ENCODE measurements at regions not wholly inside any gene's neighbourhood (a gene's known extent, or its start where the extent isn't known, plus 50 kb on each side); places are given as distances from the start of the nearest gene placed in this dataset.
"Not testable (repeated sequence)": the region's sequence is repeated elsewhere in the genome, so short reads cannot be mapped to it uniquely, and the experiment has no call there.

- DNase-seq = no peak
Measured at GRCh38 chr6:167470836-167471547, 146.1 kb downstream of the TTLL2 start.

GRCh38 chr6:167471548-167471930 lies 146.7 kb downstream of the TTLL2 start:
- no peak for DNase-seq

GRCh38 chr6:167472148-167472547 lies 147.3 kb downstream of the TTLL2 start:
- DNase-seq = no peak

GRCh38 chr6:167472880-167473279 lies 148.0 kb downstream of the TTLL2 start:
- DNase-seq = no peak

GRCh38 chr6:167474171-167474570 lies 149.3 kb downstream of the TTLL2 start:
- DNase-seq = no peak

- DNase-seq = no peak
Measured at GRCh38 chr6:167474725-167475124, 149.8 kb downstream of the TTLL2 start.

GRCh38 chr6:167475947-167476346 lies 151.1 kb downstream of the TTLL2 start:
- DNase-seq = no peak

GRCh38 chr6:167476844-167477595 lies 152.1 kb downstream of the TTLL2 start:
- DNase-seq = no peak

GRCh38 chr6:167477688-167478087 lies 152.8 kb downstream of the TTLL2 start:
- no peak for DNase-seq

GRCh38 chr6:167479301-167479700 lies 154.4 kb downstream of the TTLL2 start:
- no peak for DNase-seq

- no peak for DNase-seq
Measured at GRCh38 chr6:167479901-167480648, 155.2 kb downstream of the TTLL2 start.

- DNase-seq = no peak
Measured at GRCh38 chr6:167481307-167481926, 156.5 kb downstream of the TTLL2 start.

GRCh38 chr6:167482801-167483200 lies 157.9 kb downstream of the TTLL2 start:
- DNase-seq = not testable (repeated sequence)

- peak; percentile 58 for DNase-seq
Measured at GRCh38 chr6:167485186-167485978, 160.5 kb downstream of the TTLL2 start.

GRCh38 chr6:167487749-167488664 lies 163.1 kb downstream of the TTLL2 start:
- no peak for DNase-seq

GRCh38 chr6:167491438-167492099 lies 166.7 kb downstream of the TTLL2 start:
- no peak for DNase-seq

- peak; percentile 15 for DNase-seq
Measured at GRCh38 chr6:167492100-167492449, 167.2 kb downstream of the TTLL2 start.

GRCh38 chr6:167493310-167493709 lies 168.4 kb downstream of the TTLL2 start:
- DNase-seq = no peak

GRCh38 chr6:167493976-167494697 lies 169.3 kb downstream of the TTLL2 start:
- DNase-seq = no peak
